Germinal center (tissue), 1 donor: ENCODE measurements at regions not wholly inside any gene's neighbourhood (a gene's known extent, or its start where the extent isn't known, plus 50 kb on each side); places are given as distances from the start of the nearest gene placed in this dataset.

Experiments
- DNase-seq: peaks from one replicate; pipeline ENCODE4 v3.0.0; 2012; ENCODE audit warnings: mixed read lengths, low spot score

DNA sequence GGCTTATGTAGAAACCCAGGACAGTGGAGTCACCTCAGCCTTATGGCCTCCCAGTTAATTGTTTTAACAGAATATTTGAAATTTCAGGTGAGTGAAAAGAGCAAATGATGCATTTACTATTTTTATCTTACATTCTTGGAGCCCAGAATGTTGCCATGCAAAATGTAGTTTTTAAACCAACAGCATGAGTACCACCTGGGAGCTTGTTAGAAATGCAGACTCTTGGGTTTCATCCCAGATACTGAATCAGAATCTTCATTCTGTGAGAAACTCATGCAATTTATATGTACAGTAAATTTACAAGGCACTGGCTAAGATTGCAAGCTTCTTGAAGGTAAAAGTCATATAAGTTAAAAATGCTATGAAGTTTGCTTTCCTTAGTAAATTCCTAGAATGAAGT is 654.5 kb upstream of the CDH2 start:
- DNase-seq = no peak

DNA sequence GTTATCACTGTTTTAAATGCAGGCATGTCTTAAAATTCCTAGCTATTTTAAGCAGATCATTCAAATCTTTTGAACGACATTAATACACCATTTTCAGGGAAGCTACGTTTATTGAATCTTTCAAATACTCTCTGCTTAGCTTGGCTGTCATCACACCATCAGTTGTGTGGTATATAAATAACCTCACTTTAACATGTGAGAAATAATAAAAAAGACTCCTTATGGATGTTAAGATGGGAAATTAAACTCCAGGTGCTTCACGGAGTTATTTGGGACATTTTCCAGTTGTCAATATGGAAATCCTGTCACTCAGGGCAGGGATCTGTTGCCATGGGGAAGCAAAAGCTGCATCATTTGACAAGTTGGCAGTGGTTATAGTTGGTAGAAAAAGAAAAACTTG is 649.2 kb upstream of the CDH2 start:
- no peak for DNase-seq

DNA sequence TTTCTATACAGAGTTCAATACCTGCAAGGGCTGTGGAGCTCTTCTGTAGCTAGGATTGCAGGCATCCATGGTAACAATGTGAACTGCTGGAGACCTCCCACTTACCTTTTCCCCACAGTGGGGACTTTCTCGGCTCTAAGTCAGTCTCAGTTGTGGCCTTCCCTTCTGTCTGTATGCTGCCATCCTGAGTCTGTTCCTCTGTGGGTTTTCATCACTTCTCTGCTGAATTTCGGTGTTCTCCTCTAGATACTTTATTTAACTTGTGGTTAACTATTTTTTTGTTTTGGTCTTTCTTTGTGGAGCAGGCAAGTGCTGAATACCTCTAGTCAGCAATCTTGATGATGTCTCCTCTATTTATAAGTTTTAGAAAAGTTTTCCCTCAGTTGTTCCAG is 647.2 kb upstream of the CDH2 start:
- no peak for DNase-seq

DNA sequence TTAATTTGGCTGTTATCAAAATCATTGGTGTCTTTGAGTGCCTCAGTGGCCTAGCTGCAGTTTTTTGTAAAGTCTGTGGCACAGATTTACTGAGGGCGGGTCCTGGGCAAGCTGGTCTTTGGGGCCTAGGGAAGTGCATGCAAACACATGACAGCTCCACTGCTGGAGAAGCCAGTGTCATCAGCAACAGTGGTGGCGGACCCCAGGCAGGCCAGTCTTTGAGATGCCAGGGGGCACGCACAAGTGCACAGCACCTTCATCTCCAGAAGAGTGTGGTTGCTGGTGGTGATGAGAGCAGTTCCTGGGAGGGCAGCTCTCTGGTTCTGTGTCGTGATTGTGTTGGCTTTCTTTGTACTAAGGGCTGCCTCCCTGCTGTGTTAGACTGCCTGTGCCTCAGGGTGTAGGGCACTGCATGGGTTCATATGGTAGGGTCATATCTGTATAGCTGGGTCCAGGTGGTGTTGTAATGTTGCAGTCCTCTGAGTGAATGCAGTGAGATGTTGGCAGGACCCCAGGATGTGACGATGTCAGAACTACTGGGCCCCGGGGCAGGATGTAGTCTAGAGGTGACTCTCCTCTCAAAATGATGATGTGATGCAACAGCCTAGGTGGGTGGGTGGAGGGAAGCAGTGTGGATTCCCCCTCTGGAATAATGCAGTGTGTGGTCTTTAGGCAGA is 646.7 kb upstream of the CDH2 start:
- no peak for DNase-seq

DNA sequence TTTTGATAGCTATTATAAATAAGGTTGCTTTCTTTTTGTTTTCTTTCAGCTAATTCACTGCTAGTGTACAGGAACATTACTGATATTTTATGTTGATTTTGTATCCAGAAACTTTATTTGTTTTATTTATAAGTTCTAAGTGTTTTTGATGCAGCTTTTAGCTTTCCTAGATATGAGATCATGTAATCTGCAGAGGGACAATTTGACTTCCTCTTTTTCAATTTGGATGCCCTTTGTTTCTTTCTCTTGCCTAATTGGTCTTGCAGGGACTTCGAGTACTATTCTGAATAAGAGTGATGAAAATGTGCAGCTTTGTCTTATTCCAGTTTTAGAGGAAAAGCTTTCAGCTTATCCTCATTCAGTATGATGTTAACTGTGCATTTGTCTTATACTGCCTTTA is 643.4 kb upstream of the CDH2 start:
- DNase-seq = no peak

DNA sequence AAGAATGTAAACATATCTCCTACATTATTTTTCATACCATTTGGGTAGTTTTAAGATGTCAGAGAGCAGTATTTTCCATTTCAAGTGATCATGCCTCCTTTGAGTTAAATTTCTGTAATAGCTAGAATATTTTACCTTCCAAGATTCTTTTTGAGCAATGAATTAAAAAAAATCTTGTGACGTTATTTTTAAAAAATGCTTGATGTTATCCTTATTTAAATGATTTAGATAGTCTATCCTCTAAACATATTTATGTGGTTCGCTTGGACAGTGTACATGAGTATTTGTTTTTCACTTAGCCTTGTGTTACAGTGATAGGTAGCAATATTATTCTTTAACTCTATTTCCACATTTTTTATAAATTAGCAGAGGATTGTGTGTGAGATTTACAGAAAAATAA is 639.2 kb upstream of the CDH2 start:
- DNase-seq = no peak

DNA sequence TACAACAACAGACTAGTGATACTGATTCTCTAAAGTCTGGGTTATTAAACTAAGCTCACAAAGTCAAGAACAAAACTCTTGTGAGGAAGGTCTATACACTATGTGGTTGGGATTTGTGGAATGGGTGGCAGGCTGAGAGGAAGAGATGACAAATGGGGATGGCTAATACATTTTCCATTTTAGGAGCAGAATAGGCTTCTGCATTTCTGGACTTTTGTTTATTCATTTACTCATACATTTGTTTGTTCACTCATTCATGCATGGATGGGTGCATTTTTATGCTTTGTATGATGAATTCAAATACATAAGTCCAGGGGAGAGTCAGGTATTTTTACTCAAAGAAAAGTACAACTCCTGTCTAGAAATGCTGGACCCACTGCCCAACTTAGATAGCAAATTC is 637.4 kb upstream of the CDH2 start:
- DNase-seq = no peak

DNA sequence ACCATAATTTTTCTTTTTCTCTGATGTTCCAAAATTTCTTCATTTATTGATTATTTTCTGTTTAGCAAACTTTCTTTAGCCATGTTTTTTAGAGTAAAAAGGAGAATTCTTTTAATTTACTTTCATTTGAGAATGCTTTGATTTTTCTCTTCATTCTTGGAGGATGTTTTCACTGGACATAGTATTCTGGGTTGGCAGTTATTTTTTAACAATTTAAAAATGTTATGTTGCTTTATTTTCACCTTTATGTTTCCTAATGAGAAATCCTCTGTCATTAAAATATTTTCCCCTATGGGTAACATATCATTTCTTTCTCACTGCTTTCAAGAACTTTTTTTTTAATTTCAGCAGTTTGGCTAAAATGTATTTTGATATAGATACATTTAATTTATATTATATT is 631.4 kb upstream of the CDH2 start:
- DNase-seq = no peak

DNA sequence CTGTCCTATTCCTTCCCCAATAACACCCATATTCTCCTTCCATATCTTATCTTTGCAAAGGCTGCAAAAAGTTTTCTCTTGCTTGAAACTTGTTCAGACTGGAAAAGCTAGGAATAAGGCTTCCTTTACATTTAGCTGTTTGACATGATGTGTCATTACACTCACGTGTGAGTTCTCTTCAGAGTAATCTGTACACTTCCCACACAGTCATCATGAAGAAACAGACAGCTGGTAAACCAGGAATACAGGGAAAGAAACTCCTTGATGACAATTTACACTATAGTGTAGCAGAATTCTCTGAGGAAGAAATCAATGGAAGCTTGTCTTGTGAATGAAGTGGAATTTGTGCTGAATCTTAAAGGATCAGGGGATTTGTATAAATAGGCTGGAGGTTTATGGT is 628.6 kb upstream of the CDH2 start:
- no peak for DNase-seq

DNA sequence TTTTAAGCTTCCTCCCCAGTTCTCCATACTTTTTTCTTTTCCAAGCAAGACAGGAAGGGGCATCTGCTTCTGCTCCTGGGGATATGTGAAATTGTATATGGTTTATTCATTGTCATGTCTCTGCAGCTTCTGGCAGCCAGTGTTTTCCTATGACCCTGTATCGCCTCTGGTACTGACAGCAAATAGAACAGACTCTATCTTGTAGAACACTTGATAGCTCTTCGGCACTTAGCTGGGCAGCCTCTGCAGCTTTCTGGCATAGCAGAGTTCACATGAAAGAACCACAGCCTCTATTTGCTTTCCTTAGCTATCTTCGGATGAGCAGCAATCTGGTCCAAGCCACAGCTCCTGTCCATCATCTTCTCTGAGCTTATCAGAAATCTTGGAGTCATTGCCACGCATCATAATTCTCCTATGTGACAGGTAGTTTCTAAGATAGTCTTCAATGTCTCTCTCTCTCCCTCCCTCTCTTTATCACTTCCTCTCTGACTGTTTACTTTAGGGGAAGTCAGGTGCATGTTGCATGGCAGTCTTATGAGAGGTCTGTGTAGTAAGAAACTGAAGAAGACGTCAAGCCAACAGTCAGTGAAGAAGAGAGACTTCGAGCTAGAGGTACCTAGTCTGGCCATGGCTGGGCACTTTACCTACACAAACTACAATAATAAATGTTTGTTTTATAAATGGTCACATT is 627.7 kb upstream of the CDH2 start:
- DNase-seq = no peak

DNA sequence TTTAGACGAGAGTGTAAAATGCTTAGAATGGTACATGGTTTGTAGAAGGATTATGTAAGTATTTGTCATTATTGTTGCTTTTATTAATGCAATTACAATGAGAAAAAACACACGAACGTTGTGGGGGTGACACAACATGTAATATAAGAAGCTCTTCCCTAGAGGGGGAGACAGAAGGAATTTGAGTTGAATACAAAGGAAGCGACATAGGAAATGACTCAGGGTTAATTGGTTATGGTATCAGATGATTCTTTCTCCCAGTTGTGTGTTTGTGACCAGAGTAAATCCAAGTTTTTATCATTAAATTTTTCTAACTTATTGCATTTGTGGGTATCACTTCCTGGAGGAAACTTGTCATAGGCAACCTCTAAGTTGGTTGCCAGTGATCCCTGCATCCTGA is 625.6 kb upstream of the CDH2 start:
- DNase-seq = no peak

DNA sequence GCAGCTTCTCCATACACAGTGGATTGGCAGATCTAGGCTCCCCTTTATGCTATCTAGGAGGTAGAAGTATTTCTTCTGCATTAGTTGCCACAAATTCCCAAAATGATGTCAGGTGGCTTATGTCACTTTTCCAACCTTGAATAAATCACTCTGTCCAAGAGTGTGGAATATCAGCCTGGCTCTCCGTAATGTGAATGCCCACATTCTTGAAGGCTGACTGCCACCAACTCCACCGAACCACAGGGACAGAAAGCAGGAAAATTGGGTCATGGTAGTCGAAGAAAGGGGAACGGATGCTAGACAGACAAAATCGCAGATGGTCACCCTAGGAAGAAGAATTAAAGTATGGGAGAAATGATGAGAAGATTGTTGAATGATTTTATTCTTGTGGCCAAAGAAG is 624.9 kb upstream of the CDH2 start:
- no peak for DNase-seq

DNA sequence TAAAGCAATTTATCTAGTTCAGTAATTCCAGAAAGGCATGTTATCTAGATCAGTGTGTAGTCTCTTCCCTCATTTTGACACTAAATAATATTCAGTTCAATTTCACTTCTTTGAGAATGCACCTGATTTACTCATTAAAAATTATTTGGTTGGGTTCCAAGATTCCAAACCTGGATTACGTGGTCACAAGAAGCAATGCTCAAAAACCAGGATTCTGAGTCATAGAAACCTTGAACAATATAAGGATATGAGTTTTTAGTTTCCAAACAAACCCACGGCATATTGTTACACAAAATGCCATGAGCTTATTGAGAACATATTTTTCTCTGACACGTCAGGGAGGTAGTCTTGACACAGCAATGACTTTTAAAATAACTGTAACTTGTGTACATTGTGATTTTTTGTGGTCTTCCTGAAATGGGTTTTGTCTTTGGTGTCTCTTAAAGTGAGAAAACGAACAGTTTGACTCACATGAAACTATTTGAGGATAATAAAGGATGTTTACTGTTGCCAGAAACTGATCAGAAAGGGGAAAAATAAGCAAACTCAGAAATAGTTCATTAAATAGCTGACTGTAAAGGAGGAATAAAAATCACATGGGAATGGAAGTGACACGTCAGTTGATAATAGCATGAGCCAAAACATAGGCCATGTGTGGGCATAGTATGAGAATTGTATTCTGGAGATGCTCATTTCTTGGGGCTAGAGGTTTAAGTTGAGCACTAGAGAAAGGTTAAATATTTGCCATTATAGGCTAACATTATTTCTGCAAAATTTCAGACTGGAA is 617.7 kb upstream of the CDH2 start:
- DNase-seq = no peak

DNA sequence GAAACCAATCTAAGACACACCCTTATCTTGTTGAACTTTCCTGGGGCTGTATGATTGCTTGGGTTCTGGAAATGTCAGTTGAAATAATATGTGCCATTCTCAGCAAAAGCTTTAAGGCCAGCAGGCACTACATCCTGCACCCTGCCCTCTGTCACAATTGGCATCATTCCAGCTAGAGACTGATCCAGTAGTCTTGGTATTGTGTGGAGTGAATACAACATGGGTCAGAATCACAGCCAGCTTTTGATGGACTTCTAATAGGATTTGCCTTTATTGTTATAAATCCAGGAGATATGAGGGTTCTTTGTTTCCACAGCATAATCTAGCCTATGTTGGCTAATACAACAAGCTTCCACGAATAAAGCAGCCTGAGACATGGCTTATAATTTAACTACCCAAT is 617.0 kb upstream of the CDH2 start:
- no peak for DNase-seq

DNA sequence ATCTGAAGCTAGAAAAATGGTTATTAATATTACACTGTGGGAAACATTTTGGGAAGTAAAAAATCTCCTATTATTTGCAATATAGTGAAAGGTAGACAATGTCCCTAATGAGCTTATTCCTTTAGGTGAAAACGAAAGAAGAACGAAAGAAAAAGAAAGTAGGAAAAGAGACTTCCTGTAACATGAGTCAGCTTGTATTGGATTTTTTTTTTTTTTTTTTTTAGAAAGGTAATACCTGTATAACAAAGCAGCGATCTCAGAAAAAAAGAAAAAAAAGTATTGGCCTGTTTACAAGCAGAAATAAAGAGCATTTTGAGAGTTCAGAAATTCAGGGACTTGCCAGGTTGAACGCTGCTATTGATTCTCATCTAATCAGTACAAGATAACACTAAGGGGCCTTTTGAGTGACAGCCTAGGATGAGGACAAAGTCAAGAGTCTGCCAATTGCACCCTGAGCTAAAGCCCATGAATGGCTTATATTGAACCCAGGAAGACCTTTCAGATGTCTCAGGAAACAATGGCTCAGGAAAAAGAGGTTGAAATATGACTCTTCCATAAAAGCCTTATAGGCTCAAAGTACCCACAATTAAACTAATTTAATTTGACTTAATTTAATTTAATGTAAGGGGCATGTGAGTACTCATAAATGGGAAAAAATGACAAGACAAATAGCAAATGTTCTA is 615.6 kb upstream of the CDH2 start:
- DNase-seq = no peak

DNA sequence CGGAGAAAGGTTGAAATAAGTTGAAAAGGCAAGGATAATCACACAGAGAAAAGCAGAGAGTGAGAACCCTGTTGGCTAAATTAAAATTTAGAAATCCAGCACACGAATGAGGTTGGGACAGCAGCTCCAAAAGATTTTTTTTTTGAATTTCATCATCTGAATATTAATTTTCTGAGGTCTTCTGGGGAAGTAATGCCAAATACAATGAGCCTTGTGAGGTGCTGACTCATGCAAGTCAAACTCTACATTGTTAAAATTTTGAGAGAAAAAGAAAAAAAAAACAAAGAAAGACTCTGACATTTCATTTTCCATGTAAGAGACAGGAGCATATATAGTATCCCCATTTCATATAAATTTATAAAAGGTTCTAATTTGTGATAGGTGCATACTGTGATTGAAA is 614.2 kb upstream of the CDH2 start:
- no peak for DNase-seq

DNA sequence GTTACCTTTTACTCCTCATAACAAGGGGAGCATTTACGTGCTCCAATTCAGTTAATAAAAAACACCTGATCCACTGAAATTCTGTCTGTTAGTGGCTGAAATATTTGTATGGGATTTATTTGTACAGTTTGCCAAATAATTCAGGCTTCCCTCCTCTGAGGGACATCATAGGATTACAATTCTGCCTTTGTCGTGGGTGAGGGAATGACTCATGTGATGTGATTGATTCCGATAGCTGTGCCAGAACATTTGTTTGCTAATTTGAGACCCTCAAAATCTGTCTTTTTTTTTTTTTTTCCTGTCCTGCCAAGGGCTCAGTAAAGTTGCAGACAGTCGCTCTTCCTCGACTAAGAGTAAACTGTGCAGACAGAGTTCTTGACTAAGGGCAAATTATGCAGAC is 612.6 kb upstream of the CDH2 start:
- DNase-seq = no peak

DNA sequence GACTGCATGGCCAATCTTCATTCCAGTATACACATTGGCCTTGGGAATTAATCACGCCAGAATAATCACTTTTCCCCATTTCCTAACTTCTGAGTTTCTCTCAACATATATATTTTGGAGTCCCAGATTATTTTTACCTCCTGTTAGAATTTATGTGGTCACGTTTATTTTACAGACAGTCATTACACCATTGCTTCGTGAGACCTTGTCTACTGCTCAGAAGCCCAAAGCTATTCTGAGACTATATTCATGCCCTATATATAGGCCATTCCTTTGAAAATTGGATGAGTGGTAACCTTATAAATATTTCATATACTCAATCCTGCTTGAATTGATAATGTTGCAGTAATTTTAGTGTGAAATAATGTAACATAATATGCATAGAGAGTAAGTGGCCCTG is 610.0 kb upstream of the CDH2 start:
- DNase-seq = no peak

DNA sequence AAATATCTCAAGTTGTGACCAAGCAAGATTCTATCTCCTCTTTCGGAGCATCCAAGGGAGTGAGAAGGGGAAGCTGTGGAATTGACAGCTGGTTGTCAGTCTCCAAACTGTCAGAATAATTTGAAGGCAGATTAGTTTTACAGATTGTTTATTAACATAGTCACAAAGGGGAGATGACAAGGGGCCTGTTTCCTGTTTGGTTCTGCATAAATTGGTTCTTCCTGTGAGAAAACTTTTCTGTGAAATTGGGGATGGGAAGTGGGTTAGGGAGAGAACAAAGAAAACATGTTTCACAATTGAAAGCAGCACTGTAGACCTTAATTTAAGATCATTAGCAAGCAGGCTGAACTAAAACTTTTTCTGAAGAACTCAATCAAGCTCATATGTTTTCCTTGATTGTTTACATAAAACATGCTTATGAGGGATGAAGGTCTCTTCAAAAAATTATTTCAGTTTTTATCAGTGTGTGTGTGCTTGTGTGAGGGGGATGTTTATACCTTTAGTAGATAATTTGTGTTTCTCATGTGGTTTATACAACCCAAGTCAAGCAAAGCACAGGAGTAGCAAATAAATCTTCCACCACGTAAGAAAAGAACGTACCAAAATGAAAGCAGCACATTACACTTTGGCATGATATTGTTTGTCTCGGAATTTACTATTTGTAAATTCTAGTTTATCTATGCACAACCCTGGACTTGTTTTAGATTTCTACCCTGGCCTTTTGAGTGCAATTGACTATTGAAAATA is 604.9 kb upstream of the CDH2 start:
- DNase-seq = no peak

DNA sequence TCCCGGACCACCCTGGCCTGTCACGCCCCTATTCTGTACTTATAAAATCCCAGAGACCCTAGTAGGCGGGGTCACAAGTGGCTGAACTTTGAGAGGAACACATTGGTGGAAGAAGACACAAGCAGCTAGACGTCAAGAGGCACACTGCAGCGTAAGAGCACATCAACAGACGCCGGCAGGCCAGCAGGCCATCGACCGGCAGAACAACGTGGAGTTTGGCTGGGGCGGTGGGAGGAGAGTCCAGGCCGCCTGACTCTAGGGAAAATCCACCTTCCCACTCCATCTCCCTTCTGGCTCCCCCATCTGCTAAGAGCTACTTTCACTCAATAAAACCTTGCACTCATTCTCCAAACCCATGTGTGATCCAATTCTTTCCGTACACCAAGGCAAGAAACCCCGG is 601.8 kb upstream of the CDH2 start:
- no peak for DNase-seq

DNA sequence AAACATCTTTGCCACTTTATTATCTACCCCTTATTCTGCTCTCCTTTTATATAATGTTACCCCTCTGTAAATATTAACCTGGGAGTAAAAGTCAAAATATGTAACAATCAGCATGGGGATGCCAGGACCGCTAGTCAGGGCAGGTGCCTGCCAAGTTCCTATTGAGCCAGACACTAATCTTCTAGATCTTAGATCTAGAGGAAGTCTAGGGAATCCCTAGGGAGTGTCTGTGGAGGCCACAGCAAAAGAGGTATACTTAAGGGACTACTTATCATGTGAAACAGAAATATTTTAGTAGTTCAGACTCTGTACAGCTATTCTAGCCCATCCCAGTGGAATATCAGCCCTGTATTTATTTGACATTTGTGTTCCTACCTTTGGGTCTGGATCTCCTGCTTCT is 600.8 kb upstream of the CDH2 start:
- no peak for DNase-seq

DNA sequence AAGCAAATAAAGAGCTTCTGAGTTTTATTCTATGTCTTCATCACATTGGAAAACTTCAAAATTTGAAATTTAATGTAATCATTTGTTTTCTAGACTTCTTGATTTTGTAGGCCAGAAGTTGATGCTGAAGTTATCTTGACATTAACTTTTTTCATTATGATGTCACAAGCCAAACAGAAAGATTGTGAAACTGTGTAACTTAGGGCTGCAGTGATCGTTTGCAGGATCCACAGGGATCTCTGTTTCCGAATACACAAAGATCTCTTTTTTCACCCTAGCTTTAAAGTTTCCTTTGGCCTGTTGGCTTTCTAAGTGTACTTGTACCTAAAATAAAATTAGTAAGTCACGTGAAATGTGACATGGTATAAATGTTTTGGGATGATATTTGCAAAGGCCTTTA is 594.9 kb upstream of the CDH2 start:
- no peak for DNase-seq
